Fibroblast of pulmonary artery (primary cell): ENCODE measurements at regions not wholly inside any gene's neighbourhood (a gene's known extent, or its start where the extent isn't known, plus 50 kb on each side); places are given as distances from the start of the nearest gene placed in this dataset.
A peak's percentile ranks its signal among the peaks of the same experiment; 100 is the strongest.

Source experiments
- DNase-seq: peaks from one replicate; pipeline ENCODE4 v3.0.0-alpha.2; 2010; ENCODE audit warnings: low read depth
- H3K4me3 ChIP-seq: replicated peaks from 2 replicates; pipeline ENCODE4 v1.5.1; 2011; ENCODE audit warnings: low read depth, mild to moderate bottlenecking, control low read depth, low read length, moderate library complexity
- CTCF ChIP-seq: IDR thresholded peaks from 2 replicates; pipeline ENCODE4 v1.5.1; 2011; ENCODE audit warnings: mild to moderate bottlenecking, control low read depth, low read length, inconsistent platforms; ENCODE audit errors: missing control alignments

- TF ChIP-seq CTCF, result no peak
- no peak overlapping the region for H3K4me3 ChIP-seq
- DNase-seq, result peak; percentile 89
Measured at GRCh38 chr11:13118194-13118593, 109.1 kb downstream of the RASSF10 start.

GRCh38 chr11:13118650-13119049 lies 109.5 kb downstream of the RASSF10 start:
- no peak overlapping the region for H3K4me3 ChIP-seq
- no peak for DNase-seq
- no peak for TF ChIP-seq CTCF

GRCh38 chr11:13119361-13119760 lies 110.2 kb downstream of the RASSF10 start:
- H3K4me3 ChIP-seq, result no peak overlapping the region
- no peak for DNase-seq
- no peak for TF ChIP-seq CTCF

- no peak overlapping the region for H3K4me3 ChIP-seq
- DNase-seq, result no peak
- no peak for TF ChIP-seq CTCF
Measured at GRCh38 chr11:13119941-13120520, 110.9 kb downstream of the RASSF10 start.

- H3K4me3 ChIP-seq, result no peak overlapping the region
- no peak for TF ChIP-seq CTCF
- DNase-seq, result peak; percentile 40
Measured at GRCh38 chr11:13120691-13121090, 111.6 kb downstream of the RASSF10 start.

- no peak for TF ChIP-seq CTCF
Measured at GRCh38 chr11:13126430-13126829, 117.3 kb downstream of the RASSF10 start.

GRCh38 chr11:13127161-13127560 lies 118.0 kb downstream of the RASSF10 start:
- TF ChIP-seq CTCF, result no peak
- no peak for DNase-seq
- no peak overlapping the region for H3K4me3 ChIP-seq

More at GRCh38 chr11:13126430-13126829, 117.3 kb downstream of the RASSF10 start:
- H3K4me3 ChIP-seq, result no peak overlapping the region
- DNase-seq, result peak; percentile 83
